Aorta (tissue), 5 donors: ENCODE measurements at regions not wholly inside any gene's neighbourhood (a gene's known extent, or its start where the extent isn't known, plus 50 kb on each side); places are given as distances from the start of the nearest gene placed in this dataset.

Source experiments
- ATAC-seq: fragments of 200-7000 bp; cut with Tn5 transposase; one replicate; pipeline ENCODE4 v1.9.1; 2022; ENCODE audit warnings: moderate library complexity; ENCODE audit not compliant: low FRiP score
- DNase-seq, 2 donors: peaks; one replicate each; pipeline ENCODE4 v3.0.0-alpha.2; 2020
- H3K27ac ChIP-seq, 2 donors: one replicate each; pipeline ENCODE4 v1.5.1; 2013; ENCODE audit warnings: low read length in 2 of 2, mild to moderate bottlenecking in 2 of 2, moderate library complexity in 2 of 2, control low read depth in 1 of 2, inconsistent platforms in 1 of 2, low read depth in 1 of 2
- H3K27me3 ChIP-seq, 2 donors: one replicate each; pipeline ENCODE4 v1.6.1; 2013; ENCODE audit warnings: control low read depth in 1 of 2, low read length in 1 of 2, mild to moderate bottlenecking in 1 of 2, moderate library complexity in 1 of 2; ENCODE audit not compliant: insufficient read depth in 2 of 2, control insufficient read depth in 1 of 2
- H3K36me3 ChIP-seq, 2 donors: one replicate each; pipeline ENCODE4 v1.6.1; 2013; ENCODE audit warnings: control low read depth in 1 of 2, low read length in 1 of 2, mild to moderate bottlenecking in 1 of 2; ENCODE audit not compliant: insufficient read depth in 2 of 2, control insufficient read depth in 1 of 2
- H3K4me1 ChIP-seq, 2 donors: one replicate each; pipeline ENCODE4 v1.6.1; 2013; ENCODE audit warnings: low read length in 2 of 2, control low read depth in 1 of 2, mild to moderate bottlenecking in 1 of 2, moderate library complexity in 1 of 2; ENCODE audit not compliant: insufficient read depth in 2 of 2, control insufficient read depth in 1 of 2
- H3K4me3 ChIP-seq, 2 donors: one replicate each; pipeline ENCODE4 v1.5.1; 2013; ENCODE audit warnings: low read length in 2 of 2, control low read depth in 1 of 2, mild to moderate bottlenecking in 1 of 2
- H3K9me3 ChIP-seq: one replicate; pipeline ENCODE4 v1.6.1; 2013; ENCODE audit warnings: mild to moderate bottlenecking, low read length; ENCODE audit not compliant: control insufficient read depth
- WGBS, 2 donors: extraction: QIAGEN DNeasy Blood & Tissue Kit; methylation state at CpG; one replicate each; pipeline ENCODE4 v1.1.7; 2013; 5-methylcytosine and 5-hydroxymethylcytosine counted together
- intact Hi-C, 2 donors: fragments of 100-400 bp; cut with DNase I; formaldehyde crosslinking; loops; one replicate each; pipeline versions ENCODE4 v1.14.2 to v1.15.0; 2022
- donor health status: healthy with polysubstance abuse.
- donor health status: Bipolar disorder and iron deficiency.
- donor health status: DM: no; HTN: no; CAD: no.
- donor health status: DM: no; HTN: no; CAD: no.
- donor health status: DM: yes; HTN: yes; CAD: no.

- no peak for DNase-seq
- H3K36me3 ChIP-seq, result no peaks in the 10 kb centered on the region
- H3K27me3 ChIP-seq, result no peaks in the 10 kb centered on the region
- H3K4me3 ChIP-seq, result no peak overlapping the region
- intact Hi-C loops, result no loop called here
- no peaks in the 10 kb centered on the region for H3K9me3 ChIP-seq
- 55 to 62% methylated on average over 3 of the region's 3 CpGs for whole genome bisulfite sequencing, 2 donors
- H3K4me1 ChIP-seq, result no peaks in the 10 kb centered on the region
- no peak overlapping the region for H3K27ac ChIP-seq
- ATAC-seq, result no peak
Measured at GRCh38 chr13:106989876-106990275, 421.9 kb upstream of the ARGLU1 start.

- intact Hi-C loops, result no loop called here
- ATAC-seq (no peak), DNase-seq (no peak)
- no peaks in the 10 kb centered on the region for H3K27me3 ChIP-seq
- H3K27ac ChIP-seq, result no peak overlapping the region
- no peaks in the 10 kb centered on the region for H3K9me3 ChIP-seq
- WGBS, 2 donors, result 42 to 49% methylated on average over 5 of the region's 5 CpGs
- H3K4me3 ChIP-seq, result no peak overlapping the region
- no peaks in the 10 kb centered on the region for H3K4me1 ChIP-seq
- H3K36me3 ChIP-seq, result no peaks in the 10 kb centered on the region
Measured at GRCh38 chr13:106987427-106987785, 419.5 kb upstream of the ARGLU1 start.

- WGBS, 2 donors, result 77 to 79% methylated on average over 10 of the region's 10 CpGs
- DNase-seq (no peak), ATAC-seq (no peak)
Measured at GRCh38 chr13:106986687-106987426, 418.9 kb upstream of the ARGLU1 start.

GRCh38 chr13:106986033-106986484 is 418.1 kb upstream of the ARGLU1 start:
- DNase-seq (no peak), ATAC-seq (no peak)
- WGBS, 2 donors, result 93 to 94% methylated on average over 7 of the region's 7 CpGs
- Histone ChIP-seq H3K27ac (no peak overlapping the region), H3K4me3 (no peak overlapping the region), H3K9me3 (no peaks in the 10 kb centered on the region), H3K36me3 (no peaks in the 10 kb centered on the region), H3K27me3 (no peaks in the 10 kb centered on the region), H3K4me1 (no peaks in the 10 kb centered on the region)
- intact Hi-C loops, result no loop called here

More at GRCh38 chr13:106986687-106987426, 418.9 kb upstream of the ARGLU1 start:
- intact Hi-C loops, result no loop called here
- no peaks in the 10 kb centered on the region for H3K4me1 ChIP-seq
- H3K36me3 ChIP-seq, result no peaks in the 10 kb centered on the region
- H3K9me3 ChIP-seq, result no peaks in the 10 kb centered on the region
- no peak overlapping the region for H3K27ac ChIP-seq
- no peak overlapping the region for H3K4me3 ChIP-seq
- no peaks in the 10 kb centered on the region for H3K27me3 ChIP-seq

- no peaks in the 10 kb centered on the region for H3K4me1 ChIP-seq
- ATAC-seq (no peak), DNase-seq (no peak)
- no peaks in the 10 kb centered on the region for H3K36me3 ChIP-seq
- H3K27ac ChIP-seq, result no peak overlapping the region
- 93 to 97% methylated on average over 3 of the region's 3 CpGs for WGBS, 2 donors
- intact Hi-C loops, result no loop called here
- no peaks in the 10 kb centered on the region for H3K27me3 ChIP-seq
- H3K9me3 ChIP-seq, result no peaks in the 10 kb centered on the region
- no peak overlapping the region for H3K4me3 ChIP-seq
Measured at GRCh38 chr13:106985481-106985880, 417.5 kb upstream of the ARGLU1 start.

- Histone ChIP-seq H3K4me1 (no peaks in the 10 kb centered on the region), H3K27me3 (no peaks in the 10 kb centered on the region), H3K4me3 (no peak overlapping the region), H3K9me3 (no peaks in the 10 kb centered on the region), H3K36me3 (no peaks in the 10 kb centered on the region), H3K27ac (no peak overlapping the region)
- no peak for DNase-seq
- ATAC-seq, result no peak
- intact Hi-C loops, result no loop called here
- whole genome bisulfite sequencing, 2 donors, result 2 to 7% methylated on average over 2 of the region's 2 CpGs
Measured at GRCh38 chr13:106981051-106981450, 413.1 kb upstream of the ARGLU1 start.

- H3K27ac ChIP-seq, result no peak overlapping the region
- no peaks in the 10 kb centered on the region for H3K36me3 ChIP-seq
- ATAC-seq, result no peak
- H3K4me3 ChIP-seq, result no peak overlapping the region
- no peaks in the 10 kb centered on the region for H3K4me1 ChIP-seq
- no peaks in the 10 kb centered on the region for H3K27me3 ChIP-seq
- no peaks in the 10 kb centered on the region for H3K9me3 ChIP-seq
- intact Hi-C loops, result no loop called here
- 97 to 100% methylated on average over 1 of the region's 1 CpG for WGBS, 2 donors
- no peak for DNase-seq
Measured at GRCh38 chr13:106967391-106967790, 399.5 kb upstream of the ARGLU1 start.

- ATAC-seq (no peak), DNase-seq (no peak)
- intact Hi-C loops, result no loop called here
- no peak overlapping the region for H3K4me3 ChIP-seq
- H3K27me3 ChIP-seq, result no peaks in the 10 kb centered on the region
- H3K4me1 ChIP-seq, result no peaks in the 10 kb centered on the region
- no peaks in the 10 kb centered on the region for H3K36me3 ChIP-seq
- H3K9me3 ChIP-seq, result no peaks in the 10 kb centered on the region
- no peak overlapping the region for H3K27ac ChIP-seq
- WGBS, 2 donors, result 61 to 68% methylated on average over 2 of the region's 2 CpGs
Measured at GRCh38 chr13:106963151-106963550, 395.2 kb upstream of the ARGLU1 start.

- Histone ChIP-seq H3K27me3 (no peaks in the 10 kb centered on the region), H3K4me1 (no peaks in the 10 kb centered on the region), H3K9me3 (no peaks in the 10 kb centered on the region), H3K4me3 (no peak overlapping the region), H3K27ac (no peak overlapping the region), H3K36me3 (no peaks in the 10 kb centered on the region)
- 78 to 79% methylated on average over 2 of the region's 2 CpGs for WGBS, 2 donors
- intact Hi-C loops, result no loop called here
- ATAC-seq (no peak), DNase-seq (no peak)
Measured at GRCh38 chr13:106961651-106962050, 393.7 kb upstream of the ARGLU1 start.
